ENCODE measurements at regions not wholly inside any gene's neighbourhood (a gene's known extent, or its start where the extent isn't known, plus 50 kb on each side); places are given as distances from the start of the nearest gene placed in this dataset.
"Not testable (repeated sequence)": the region's sequence is repeated elsewhere in the genome, so short reads cannot be mapped to it uniquely, and the experiment has no call there.

DNA sequence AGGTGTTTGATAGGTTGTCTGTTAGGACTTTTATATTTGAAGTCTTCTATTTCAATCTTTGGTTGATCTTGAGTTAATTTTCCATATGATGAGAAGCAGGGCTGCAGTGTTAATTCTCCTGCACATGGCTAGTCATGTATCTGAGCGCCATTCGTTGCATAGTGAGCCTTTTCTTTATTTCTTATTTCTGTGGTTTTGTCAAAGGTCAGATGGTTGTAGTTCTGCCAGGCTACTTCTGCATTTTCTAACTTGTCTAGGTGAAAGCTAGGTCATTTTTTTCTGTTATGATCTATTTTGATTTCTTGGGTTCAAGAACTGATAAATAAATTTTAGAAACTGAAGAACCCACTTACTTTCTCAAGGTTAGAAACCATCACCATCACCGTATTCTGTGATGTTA, 56.7 kb downstream of the CCDC74A start:
- no peak for DNase-seq (ENCODE audit: low read depth)

- DNase-seq (ENCODE audit: low read depth): no peak
Observed at GRCh38 chr2:131584940-131585339, 57.3 kb downstream of the CCDC74A start.

- DNase-seq (ENCODE audit: low read depth): no peak
Observed at GRCh38 chr2:131588152-131588873, 60.6 kb downstream of the CCDC74A start.

DNA sequence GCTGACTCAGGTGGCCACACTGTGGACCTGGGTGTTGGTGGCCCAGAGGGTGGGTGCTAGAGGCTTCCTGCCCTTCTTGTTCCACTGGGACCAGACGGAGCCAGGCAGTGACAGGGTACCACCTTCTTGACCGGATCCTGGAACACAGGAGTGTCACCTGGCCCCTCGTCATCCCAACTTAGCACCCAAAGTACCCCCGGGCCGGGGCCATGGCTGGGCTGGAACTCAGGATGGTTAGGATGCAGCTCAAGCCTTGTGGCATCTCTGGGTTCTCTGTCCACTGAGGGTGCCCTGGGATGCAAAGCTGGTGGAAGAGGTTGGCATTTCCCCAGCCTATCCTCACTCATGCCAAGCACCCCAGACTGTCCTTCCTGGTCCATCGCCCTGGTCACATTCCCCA, 61.4 kb downstream of the CCDC74A start:
- not testable (repeated sequence) for DNase-seq (ENCODE audit: low read depth)

DNA sequence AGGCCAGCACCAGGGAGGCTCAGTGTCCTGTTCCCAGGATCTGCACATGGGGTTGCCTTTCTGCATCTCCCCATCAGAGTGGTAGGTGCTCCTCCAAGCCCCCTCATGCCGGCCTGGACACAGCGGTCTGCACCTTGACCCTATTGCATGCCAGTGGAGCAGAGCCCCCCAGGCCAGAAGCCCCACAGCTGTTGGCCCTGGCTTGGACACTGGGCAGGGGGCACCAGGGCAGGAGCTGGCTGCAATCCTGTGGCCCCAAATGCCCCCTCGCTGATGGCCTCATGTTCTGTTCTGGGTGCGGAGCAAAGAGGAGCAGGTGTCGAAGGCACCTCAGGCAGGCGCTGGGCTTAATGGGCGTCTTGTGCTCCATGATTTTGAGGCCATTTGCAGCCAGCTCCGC, 62.7 kb downstream of the CCDC74A start:
- DNase-seq (ENCODE audit: low read depth): no peak

GRCh38 chr2:131590896-131591295, 63.2 kb downstream of the CCDC74A start:
- DNase-seq (ENCODE audit: low read depth): no peak

DNA sequence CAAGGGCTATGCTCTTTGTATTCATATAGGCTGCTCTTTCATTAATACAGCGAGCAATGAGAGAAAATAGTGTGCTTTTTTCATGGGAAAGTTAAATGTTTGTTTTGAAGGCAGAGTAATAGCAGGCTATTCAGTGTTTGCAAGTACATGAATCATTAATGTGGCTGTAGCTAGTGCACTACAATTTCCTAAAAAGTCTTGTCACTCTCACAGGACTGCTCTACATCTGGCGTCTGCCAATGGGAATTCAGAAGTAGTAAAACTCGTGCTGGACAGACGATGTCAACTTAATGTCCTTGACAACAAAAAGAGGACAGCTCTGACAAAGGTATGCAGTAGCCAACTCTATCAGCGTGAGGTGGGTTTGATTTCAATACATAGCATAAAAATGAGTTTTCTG, 68.9 kb downstream of the CCDC74A start:
- not testable (repeated sequence) for DNase-seq (ENCODE audit: low read depth)

DNA sequence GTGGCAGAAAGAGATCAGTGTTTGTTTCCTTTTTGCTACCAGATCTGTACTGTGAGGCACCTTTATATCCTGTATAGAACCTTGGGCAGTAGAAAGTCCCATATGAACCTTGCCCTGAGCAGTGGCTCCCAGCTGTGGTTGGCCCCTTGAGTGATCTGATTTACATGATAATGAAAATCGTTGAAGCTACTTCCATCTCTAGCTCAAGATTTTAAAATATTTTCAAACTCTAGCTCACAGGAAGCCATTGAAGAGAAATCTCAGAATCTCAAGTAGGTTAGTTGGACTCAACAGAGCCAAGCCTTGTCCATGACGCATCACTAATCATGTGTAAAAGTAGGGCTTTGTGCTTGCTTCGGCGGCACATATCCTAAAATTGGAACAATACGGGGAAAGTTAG, 74.8 kb downstream of the CCDC74A start:
- DNase-seq (ENCODE audit: low read depth): not testable (repeated sequence)

DNA sequence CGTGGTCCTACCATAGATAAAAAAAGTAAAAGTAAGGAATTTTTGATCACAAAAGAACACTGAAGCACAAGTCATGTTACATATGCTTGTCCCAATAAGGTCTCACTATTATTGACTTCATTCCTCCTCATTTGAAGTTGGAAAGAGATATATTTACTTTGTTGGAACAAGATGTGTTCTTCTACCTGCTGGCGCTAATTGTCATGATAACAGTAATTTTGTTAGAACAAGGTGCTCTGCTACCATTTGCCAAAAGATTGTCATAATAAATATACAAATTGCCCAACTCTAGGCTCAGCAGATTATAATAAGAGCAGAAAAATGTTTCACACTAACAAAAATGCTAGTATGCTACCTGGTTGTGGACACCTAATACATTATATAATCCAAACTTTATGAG, 77.0 kb downstream of the CCDC74A start:
- not testable (repeated sequence) for DNase-seq (ENCODE audit: low read depth)

DNA sequence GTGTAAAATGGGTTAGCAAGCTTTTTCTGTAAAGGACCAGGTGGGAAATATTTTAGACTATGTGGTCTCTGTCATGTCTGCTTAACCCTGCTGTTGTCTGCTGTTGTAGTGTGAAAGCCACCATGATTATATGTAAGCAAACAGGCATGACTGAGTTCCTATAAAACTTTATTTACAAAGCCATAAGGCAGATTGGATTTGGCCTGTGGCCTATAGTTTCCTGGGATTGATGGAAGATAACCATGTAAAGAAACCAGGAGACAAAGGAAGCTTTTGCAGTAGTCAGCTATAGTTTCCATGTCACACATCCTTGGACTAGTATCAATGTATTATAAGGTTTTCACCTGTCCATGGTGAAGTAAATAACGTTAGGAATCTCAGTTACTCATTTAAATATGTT, 78.7 kb downstream of the CCDC74A start:
- DNase-seq (ENCODE audit: low read depth): not testable (repeated sequence)

GRCh38 chr2:131607056-131607455, 79.4 kb downstream of the CCDC74A start:
- not testable (repeated sequence) for DNase-seq (ENCODE audit: low read depth)

DNA sequence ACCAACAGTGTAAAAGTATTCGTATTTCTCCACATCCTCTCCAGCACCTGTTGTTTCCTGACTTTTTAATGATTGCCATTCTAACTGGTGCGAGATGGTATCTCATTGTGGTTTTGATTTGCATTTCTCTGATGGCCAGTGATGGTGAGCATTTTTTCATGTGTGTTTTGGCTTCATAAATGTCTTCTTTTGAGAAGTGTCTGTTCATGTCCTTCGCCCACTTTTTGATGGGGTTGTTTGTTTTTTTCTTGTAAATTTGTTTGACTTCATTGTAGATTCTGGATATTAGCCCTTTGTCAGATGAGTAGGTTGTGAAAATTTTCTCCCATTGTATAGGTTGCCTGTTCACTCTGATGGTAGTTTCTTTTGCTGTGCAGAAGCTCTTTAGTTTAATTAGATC, 86.9 kb downstream of the CCDC74A start:
- DNase-seq (ENCODE audit: low read depth): not testable (repeated sequence)

GRCh38 chr2:131618320-131618719, 90.6 kb downstream of the CCDC74A start:
- not testable (repeated sequence) for DNase-seq (ENCODE audit: low read depth)

- not testable (repeated sequence) for DNase-seq (ENCODE audit: low read depth)
Observed at GRCh38 chr2:131622874-131623273, 95.2 kb downstream of the CCDC74A start.

- DNase-seq (ENCODE audit: low read depth): not testable (repeated sequence)
Observed at GRCh38 chr2:131626011-131626410, 98.3 kb downstream of the CCDC74A start.

DNA sequence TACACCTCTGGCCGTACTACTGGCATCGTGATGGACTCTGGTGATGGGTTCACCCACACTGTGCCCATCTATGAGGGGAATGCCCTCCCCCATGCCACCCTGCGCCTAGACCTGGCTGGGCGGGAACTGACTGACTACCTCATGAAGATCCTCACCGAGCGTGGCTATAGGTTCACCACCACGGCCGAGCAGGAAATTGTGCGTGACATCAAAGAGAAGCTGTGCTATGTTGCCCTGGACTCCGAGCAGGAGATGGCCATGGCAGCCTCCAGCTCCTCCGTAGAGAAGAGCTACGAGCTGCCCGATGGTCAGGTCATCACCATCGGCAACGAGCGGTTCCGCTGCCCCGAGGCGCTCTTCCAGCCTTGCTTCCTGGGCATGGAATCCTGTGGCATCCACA, 98.9 kb downstream of the CCDC74A start:
- DNase-seq (ENCODE audit: low read depth): not testable (repeated sequence)

GRCh38 chr2:131627777-131628176, 100.1 kb downstream of the CCDC74A start:
- DNase-seq (ENCODE audit: low read depth): not testable (repeated sequence)

GRCh38 chr2:131631648-131632047, 104.0 kb downstream of the CCDC74A start:
- not testable (repeated sequence) for DNase-seq (ENCODE audit: low read depth)

DNA sequence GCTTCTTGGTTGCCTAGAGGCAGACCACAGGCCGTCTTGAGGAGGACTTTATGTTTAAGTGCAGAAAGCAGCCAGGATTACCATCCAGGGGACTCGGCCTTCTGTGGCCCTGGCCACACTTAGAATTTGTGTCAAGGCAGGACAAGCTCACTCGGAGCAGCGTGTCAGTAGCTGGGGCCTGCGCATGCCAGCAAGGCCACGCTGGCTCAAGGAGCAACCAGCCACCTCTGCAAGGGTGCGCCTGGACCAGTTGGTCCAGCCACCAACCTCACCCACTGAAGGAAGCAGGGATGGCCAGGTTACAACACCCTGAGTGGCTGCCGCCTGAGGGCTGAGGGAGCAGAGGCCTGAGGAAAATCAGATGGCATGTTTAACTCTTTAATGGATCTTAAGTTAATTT, 105.7 kb downstream of the CCDC74A start:
- not testable (repeated sequence) for DNase-seq (ENCODE audit: low read depth)

GRCh38 chr2:131633827-131634695, 106.4 kb downstream of the CCDC74A start:
- DNase-seq (ENCODE audit: low read depth): not testable (repeated sequence)

GRCh38 chr2:131635611-131636010, 107.9 kb downstream of the CCDC74A start:
- DNase-seq (ENCODE audit: low read depth): no peak

DNA sequence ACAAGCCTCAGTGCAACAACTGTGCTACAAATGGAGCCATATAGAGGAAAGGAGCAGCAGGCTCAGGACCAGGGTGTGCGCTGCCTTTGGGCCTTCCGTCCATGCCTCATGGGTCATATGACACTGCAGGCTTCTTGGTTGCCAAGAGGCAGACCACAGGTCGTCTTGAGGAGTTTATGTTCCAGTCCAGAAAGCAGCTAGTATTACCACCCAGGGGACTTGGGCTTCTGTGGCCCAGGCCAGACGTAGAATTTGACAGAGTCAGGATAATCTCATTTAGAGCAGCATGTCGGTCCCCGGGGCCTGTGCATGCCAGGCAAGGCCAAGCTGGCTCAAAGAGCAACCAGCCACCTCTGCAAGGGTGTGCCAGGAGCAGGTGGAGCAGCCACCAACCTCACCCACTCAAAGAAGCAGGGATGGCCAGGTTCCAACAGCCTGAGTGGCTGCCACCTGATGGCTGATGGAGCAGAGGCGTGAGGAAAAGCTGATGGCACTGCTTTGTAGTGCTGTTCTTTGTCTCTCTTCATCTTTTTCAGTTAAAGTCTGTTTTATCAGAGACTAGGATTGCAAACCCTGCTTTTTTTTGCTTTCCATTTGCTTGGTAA, 109.1 kb downstream of the CCDC74A start:
- not testable (repeated sequence) for DNase-seq (ENCODE audit: low read depth)

Measured in forelimb muscle (tissue), 1 donor.